SU-DHL-6 (cell line): ENCODE measurements at regions not wholly inside any gene's neighbourhood (a gene's known extent, or its start where the extent isn't known, plus 50 kb on each side); places are given as distances from the start of the nearest gene placed in this dataset.

ENCODE experiments used
- EZH2phosphoT487 ChIP-seq: fragments of 200-600 bp; sonication (generic), shearing (Covaris generic); conservative IDR thresholded peaks from 2 replicates; pipeline ENCODE4 v1.6.1; 2018; ENCODE audit warnings: mild to moderate bottlenecking, antibody characterized with exemption, low read length, moderate library complexity, mixed read lengths
- TF ChIP-seq, protein P1 (sequence below): fragments of 200-600 bp; sonication (generic); IDR thresholded peaks from one replicate; pipeline ENCODE4 v1.5.1; 2017; ENCODE audit warnings: antibody characterized with exemption, mild to moderate bottlenecking, low read length, moderate library complexity; ENCODE audit not compliant: insufficient read depth, poor library complexity, severe bottlenecking

- TF ChIP-seq, protein P1, sequence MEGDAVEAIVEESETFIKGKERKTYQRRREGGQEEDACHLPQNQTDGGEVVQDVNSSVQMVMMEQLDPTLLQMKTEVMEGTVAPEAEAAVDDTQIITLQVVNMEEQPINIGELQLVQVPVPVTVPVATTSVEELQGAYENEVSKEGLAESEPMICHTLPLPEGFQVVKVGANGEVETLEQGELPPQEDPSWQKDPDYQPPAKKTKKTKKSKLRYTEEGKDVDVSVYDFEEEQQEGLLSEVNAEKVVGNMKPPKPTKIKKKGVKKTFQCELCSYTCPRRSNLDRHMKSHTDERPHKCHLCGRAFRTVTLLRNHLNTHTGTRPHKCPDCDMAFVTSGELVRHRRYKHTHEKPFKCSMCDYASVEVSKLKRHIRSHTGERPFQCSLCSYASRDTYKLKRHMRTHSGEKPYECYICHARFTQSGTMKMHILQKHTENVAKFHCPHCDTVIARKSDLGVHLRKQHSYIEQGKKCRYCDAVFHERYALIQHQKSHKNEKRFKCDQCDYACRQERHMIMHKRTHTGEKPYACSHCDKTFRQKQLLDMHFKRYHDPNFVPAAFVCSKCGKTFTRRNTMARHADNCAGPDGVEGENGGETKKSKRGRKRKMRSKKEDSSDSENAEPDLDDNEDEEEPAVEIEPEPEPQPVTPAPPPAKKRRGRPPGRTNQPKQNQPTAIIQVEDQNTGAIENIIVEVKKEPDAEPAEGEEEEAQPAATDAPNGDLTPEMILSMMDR: no peak
- no peak for TF ChIP-seq EZH2phosphoT487
Observed at GRCh38 chr5:92633875-92634487, 947.0 kb downstream of the NR2F1-AS1 start.
